ENCODE measurements at regions not wholly inside any gene's neighbourhood (a gene's known extent, or its start where the extent isn't known, plus 50 kb on each side); places are given as distances from the start of the nearest gene placed in this dataset.

- Histone ChIP-seq H3K36me3 (ENCODE audit: insufficient read depth, low read length) (no peaks in the 10 kb centered on the region), H3K4me2 (ENCODE audit: low read length) (no peak overlapping the region), H3K9me3 (ENCODE audit: low read length) (no peaks in the 10 kb centered on the region), H3K4me1 (ENCODE audit: insufficient read depth, low read length, poor library complexity, severe bottlenecking) (no peaks in the 10 kb centered on the region), H3K79me2 (ENCODE audit: insufficient read depth, low read depth, low read length) (no peaks in the 10 kb centered on the region), H3K4me3 (ENCODE audit: low read depth, low read length, poor library complexity, severe bottlenecking) (no peak overlapping the region), H4K20me1 (ENCODE audit: insufficient read depth, low read length) (no peaks in the 10 kb centered on the region), H3K27ac (ENCODE audit: low read depth, low read length, poor library complexity, severe bottlenecking) (no peak overlapping the region), H3K9me2 (ENCODE audit: insufficient read depth, low read length) (no peaks in the 10 kb centered on the region), H2AFZ (ENCODE audit: low read length) (no peak overlapping the region)
- POLR2A ChIA-PET = interaction anchor here (0.6 kb wide), 1 partner anchor 565 kb away, joined by 4 read pairs; no protein-coding TSS in a partner anchor
- TF ChIP-seq EZH2phosphoT487 (IDR thresholded peaks at IDR 0.05; ENCODE audit: borderline replicate concordance, low read depth, low read length) = no peak
- no peak for TF ChIP-seq CTCF (conservative IDR thresholded peaks at IDR 0.05; ENCODE audit: low read length)
- BruUV-seq (replicated peaks) = no TSS peak
- DNase-seq (ENCODE audit: low spot score) = no peak
- CTCF ChIA-PET (ENCODE audit: unreplicated experiment) = no interaction called here
- intact Hi-C loops (cut with micrococcal nuclease; ENCODE audit: unreplicated experiment) = no loop called here
Observed at GRCh38 chr16:66014221-66014620, 352.3 kb upstream of the CDH5 start.

GRCh38 chr16:66013486-66013885 is 353.0 kb upstream of the CDH5 start:
- no TSS peak for BruUV-seq (replicated peaks)
- Histone ChIP-seq H3K4me3 (ENCODE audit: low read depth, low read length, poor library complexity, severe bottlenecking) (no peak overlapping the region), H3K27ac (ENCODE audit: low read depth, low read length, poor library complexity, severe bottlenecking) (no peak overlapping the region), H3K36me3 (ENCODE audit: insufficient read depth, low read length) (no peaks in the 10 kb centered on the region), H3K9me3 (ENCODE audit: low read length) (no peaks in the 10 kb centered on the region), H2AFZ (ENCODE audit: low read length) (no peak overlapping the region), H4K20me1 (ENCODE audit: insufficient read depth, low read length) (no peaks in the 10 kb centered on the region), H3K4me2 (ENCODE audit: low read length) (no peak overlapping the region), H3K9me2 (ENCODE audit: insufficient read depth, low read length) (no peaks in the 10 kb centered on the region), H3K4me1 (ENCODE audit: insufficient read depth, low read length, poor library complexity, severe bottlenecking) (no peaks in the 10 kb centered on the region), H3K79me2 (ENCODE audit: insufficient read depth, low read depth, low read length) (no peaks in the 10 kb centered on the region)
- no peak for DNase-seq (ENCODE audit: low spot score)
- TF ChIP-seq EZH2phosphoT487 (IDR thresholded peaks at IDR 0.05; ENCODE audit: borderline replicate concordance, low read depth, low read length) (no peak), CTCF (conservative IDR thresholded peaks at IDR 0.05; ENCODE audit: low read length) (no peak)
- CTCF ChIA-PET (ENCODE audit: unreplicated experiment) = no interaction called here
- intact Hi-C loops (cut with micrococcal nuclease; ENCODE audit: unreplicated experiment) = no loop called here
- POLR2A ChIA-PET = no interaction called here

- intact Hi-C loops (cut with micrococcal nuclease; ENCODE audit: unreplicated experiment) = no loop called here
- DNase-seq (ENCODE audit: low spot score) = no peak
- Histone ChIP-seq H3K36me3 (ENCODE audit: insufficient read depth, low read length) (no peaks in the 10 kb centered on the region), H3K4me2 (ENCODE audit: low read length) (no peak overlapping the region), H3K9me3 (ENCODE audit: low read length) (no peaks in the 10 kb centered on the region), H3K4me3 (ENCODE audit: low read depth, low read length, poor library complexity, severe bottlenecking) (no peak overlapping the region), H3K9me2 (ENCODE audit: insufficient read depth, low read length) (no peaks in the 10 kb centered on the region), H3K4me1 (ENCODE audit: insufficient read depth, low read length, poor library complexity, severe bottlenecking) (no peaks in the 10 kb centered on the region), H2AFZ (ENCODE audit: low read length) (no peak overlapping the region), H4K20me1 (ENCODE audit: insufficient read depth, low read length) (no peaks in the 10 kb centered on the region), H3K27ac (ENCODE audit: low read depth, low read length, poor library complexity, severe bottlenecking) (no peak overlapping the region), H3K79me2 (ENCODE audit: insufficient read depth, low read depth, low read length) (no peaks in the 10 kb centered on the region)
- TF ChIP-seq CTCF (conservative IDR thresholded peaks at IDR 0.05; ENCODE audit: low read length) (no peak), EZH2phosphoT487 (IDR thresholded peaks at IDR 0.05; ENCODE audit: borderline replicate concordance, low read depth, low read length) (no peak)
- ChIA-PET POLR2A (interaction anchor here (0.6 to 0.7 kb wide), 2 partner anchors 70 to 213 kb away, joined by 3 to 4 read pairs; no protein-coding TSS in a partner anchor), CTCF (ENCODE audit: unreplicated experiment) (no interaction called here)
- BruUV-seq (replicated peaks) = no TSS peak
Observed at GRCh38 chr16:66008136-66008535, 358.4 kb upstream of the CDH5 start.
